ENCODE measurements at regions not wholly inside any gene's neighbourhood (a gene's known extent, or its start where the extent isn't known, plus 50 kb on each side); places are given as distances from the start of the nearest gene placed in this dataset.

DNA sequence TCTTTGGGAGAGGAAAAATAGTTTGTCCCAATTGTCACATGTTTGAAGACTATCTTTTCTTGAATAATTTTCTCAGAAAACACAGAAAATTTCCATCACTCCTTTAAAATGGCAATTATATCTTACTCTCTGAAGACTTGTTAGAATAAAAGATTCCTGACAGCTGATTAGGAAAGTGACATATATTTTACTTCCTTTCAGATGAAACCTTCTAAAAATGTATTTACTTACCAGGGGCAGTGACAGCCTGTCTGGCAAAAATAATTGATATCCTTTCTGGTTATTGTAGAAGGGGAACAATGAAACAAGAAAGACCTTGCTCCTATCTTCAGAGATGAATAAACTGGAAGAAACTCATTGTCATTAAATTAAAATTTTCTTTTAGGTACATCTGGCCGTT is 483.3 kb upstream of the GOLIM4 start:
- no peak for DNase-seq

DNA sequence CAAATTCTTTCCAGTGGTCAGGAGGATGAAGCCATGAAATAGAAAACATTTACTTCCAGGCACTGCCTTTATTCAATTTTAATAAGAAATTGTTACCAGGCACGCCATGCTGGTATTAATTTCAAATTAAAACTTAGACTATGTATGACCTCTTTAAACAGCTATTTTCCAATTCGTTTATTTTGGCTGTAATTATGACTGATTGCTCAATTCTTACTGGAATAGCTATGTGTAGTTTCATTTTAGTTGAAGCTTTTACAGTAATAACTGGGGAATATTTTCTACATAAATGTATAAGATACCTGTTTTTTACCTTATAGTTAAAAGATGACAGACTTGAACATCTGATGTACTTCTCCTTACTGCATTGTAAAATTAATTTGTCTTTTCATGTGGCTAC is 480.0 kb upstream of the GOLIM4 start:
- DNase-seq, result no peak

DNA sequence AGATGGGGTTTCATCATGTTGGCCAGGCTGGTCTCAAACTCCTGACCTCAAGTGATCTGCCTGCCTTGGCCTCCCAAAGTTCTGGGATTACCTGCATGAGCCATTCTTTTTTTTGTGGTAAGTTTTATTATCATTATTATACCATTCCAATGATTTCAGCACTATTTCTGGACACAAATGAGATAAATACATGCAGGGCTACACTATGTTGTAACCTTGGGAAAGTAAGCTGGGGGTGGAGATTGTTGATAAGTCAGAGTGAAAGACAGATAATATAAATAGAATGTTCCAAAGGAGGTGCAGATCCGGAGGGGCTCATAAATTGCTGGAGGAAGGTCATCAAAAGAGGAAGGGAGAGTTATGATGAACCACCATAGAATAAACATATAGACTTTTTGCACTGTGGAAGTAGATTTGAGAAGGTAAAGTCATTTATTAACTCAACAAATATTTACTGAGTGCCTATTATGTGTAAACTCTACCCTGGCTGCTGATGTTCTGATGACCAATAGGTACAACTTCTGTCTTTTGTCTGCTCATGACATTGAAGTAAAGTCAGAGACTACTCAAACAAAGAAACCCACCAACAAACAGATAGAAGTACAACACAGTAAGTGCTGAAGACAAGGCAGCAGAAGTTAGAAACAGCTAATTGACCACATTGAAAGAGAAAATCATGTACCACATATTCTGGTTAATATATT is 478.9 kb upstream of the GOLIM4 start:
- no peak for DNase-seq

DNA sequence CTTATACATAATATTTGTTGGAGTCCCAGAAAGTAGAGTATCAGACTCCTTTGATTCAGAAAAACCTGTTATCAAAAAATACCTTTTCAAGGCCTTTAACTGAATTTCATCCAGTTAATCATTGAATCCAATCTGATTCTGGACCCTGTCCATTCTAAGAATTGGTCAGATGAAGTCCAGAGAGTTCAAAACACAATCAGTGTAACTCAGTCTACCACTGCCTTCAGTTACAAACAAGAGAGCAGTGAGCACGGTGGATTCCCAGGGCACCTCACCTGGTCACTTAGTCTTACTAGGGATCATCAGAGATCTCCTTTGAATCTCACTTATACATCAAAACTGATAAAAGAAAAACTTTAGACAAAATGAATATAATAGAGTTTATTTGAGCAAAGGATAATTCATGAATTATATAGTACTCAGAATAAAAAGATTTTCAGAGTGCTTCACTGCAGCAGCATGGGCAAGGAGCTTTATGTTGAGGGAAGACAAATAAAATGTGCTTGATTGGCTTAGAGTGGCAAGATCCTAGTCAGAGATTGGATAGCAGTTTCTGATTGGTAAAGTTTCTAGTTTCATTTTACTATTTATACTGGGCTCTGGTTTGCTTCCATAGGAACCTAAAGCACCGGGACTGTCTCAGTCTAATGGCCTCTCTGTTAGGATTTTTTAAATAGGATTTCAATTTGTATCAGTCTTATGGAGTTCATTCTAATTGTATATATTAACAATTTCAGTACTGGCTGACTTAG is 474.9 kb upstream of the GOLIM4 start:
- DNase-seq, result no peak

DNA sequence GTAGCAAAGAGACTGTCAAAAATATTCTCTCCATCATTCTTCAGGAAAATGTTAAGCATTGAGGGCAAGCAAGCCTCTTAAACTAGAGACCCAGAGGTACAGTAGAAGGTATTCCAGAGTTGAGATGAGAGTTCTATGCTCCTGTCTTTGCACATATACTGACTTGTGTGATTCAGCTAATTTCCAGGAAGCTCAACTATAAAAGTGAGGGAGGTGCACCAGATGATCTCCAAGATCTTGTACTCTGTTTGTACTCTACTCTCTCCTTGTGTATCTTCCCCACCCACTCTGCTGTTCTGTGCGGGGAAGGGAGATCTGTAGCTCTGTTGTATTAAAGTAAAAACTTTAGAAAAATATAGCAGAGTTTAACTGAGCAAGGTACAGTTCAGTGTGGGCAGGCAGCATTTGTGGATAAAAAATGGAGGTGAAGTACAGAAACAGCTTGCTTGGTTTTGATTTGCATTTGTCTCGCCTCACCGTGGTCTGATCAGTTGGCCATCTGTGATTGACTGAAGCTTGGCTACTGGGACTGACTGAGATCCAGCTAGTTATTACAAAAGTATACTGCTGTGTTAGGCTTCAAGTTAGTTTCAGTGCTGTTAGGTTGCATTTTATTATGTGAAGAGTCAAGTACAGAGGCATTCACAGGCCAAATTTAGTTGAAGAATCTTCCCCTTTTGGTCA is 463.1 kb upstream of the GOLIM4 start:
- DNase-seq, result no peak

DNA sequence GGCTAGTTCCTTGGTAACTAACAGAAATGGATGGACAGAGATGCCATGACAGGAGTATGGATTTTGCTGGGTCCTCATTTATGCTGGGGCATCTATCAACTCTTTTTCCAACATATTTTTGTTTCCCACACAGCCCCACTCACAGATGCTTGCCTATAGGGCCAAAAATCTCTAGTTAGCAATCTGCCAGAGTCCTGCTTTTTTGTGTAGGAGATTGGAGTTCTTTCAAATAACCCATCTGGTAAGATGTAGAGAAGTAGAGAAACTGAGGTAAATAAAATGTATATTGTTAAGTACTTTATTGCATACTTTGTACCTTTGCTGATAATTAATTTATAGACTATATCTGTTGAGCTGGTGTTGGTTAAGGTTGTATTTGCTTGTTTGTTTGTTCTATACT is 456.5 kb upstream of the GOLIM4 start:
- DNase-seq, result no peak

DNA sequence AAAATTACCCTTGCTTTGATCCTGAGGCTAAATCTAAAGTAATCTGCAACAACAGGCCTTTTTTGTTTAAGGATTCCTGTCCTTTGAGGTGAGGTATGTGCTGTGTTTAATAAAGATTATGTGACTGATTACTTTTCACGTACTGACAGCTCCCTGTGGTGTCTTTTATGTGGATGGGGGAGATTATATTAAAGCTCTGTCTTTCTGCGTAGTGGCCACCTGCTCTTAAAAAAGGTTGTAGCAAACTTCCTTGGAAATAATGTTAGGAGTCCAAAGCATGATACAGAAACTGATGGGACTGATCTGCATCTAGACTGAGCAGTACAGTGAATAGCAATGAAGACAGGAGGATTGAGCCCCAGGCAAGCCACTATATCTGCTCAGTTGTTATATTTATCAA is 453.0 kb upstream of the GOLIM4 start:
- no peak for DNase-seq

DNA sequence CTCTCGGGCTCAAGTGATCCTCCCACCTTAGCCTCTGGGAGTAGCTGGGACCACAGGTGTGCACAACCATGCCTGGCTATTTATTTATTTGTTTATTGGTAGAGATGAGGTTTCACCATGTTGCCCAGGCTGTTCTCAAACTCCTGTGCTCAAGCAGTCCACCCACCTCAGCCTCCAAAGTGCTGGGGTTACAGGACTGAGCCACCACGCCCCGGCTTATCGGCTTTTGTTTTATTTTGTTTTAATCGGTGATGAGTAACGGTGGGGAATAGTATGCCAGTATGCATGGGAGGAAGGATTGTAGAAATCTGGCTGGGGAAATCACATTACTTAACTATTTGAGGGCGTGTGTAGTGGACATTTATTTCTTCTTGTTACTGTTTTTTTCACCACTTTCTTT is 451.0 kb upstream of the GOLIM4 start:
- no peak for DNase-seq

DNA sequence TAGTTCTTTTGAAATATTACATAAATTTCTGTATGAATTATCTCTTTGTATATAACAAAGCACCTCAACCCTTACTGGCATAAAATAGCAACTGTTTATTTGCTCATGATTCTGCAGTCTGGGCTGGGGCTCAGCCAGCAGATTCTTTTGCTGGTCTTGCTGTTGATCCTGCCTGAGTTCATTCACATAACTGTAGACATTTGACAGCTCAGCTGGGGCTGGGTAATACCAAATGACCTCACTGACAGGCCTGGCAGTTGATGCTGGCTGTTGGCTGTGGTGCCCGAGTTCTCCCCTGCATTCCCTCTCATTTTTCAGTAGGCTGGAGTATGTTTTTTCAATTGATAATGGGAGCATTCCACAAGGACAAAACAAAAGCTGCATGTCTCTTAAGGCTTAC is 449.9 kb upstream of the GOLIM4 start:
- DNase-seq, result no peak

DNA sequence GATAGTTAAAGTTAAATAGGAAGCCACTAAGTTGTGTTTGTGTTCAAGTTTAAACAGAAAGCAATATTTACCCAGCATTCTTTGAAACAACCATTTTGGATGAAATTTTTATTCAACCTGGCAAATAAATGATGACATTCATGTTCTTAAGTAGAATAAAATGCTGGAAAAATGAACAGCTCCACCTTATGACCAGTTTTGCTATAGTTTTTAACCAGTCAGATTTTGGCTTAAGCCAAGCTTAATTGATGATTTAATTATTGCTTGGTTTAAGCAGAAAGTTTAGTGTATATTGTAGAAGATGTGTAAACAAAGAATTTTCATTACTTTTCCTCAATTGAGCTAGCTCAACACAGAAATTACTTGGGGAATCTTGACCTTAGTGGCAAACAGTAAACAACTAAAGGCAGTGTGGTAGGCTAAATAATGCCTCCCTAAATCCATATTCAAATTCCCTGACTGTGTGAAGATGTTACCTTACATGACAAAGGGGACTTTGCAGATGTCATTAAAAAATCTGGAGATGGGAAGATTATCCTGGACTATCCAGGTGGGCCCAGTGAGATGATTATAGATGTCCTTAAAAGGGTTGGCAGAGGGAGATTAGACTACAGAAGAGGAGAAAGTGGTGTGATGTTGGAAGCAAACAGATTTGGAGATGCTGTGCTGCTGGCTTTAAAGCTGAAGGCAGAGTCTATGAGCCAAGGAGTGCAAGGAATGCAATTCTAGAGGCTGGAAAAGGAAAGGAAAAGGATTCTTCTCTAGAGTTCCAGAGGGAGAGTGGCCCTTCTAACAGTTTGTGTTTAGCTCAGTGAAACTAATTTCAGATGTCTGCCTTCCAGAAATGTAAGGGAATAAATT is 448.6 kb upstream of the GOLIM4 start:
- DNase-seq, result no peak

DNA sequence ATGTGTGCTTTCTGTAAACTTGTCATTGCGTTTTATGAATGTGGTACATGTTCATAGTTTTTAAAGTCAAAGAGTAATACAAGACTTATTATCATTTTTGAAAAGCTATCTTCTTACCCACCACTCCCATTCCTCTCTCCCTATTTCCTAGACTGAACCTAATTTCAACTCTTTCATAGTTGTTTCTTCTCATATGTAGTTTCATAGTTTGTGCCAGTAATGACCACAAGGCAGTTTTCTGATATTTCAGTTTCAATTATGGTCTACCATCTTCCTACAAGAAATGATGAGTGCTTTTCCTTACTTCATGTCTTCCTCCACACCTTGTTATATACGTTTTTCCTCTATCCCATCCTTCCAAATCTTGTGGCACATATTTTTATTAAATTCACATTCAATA is 445.0 kb upstream of the GOLIM4 start:
- DNase-seq, result no peak

DNA sequence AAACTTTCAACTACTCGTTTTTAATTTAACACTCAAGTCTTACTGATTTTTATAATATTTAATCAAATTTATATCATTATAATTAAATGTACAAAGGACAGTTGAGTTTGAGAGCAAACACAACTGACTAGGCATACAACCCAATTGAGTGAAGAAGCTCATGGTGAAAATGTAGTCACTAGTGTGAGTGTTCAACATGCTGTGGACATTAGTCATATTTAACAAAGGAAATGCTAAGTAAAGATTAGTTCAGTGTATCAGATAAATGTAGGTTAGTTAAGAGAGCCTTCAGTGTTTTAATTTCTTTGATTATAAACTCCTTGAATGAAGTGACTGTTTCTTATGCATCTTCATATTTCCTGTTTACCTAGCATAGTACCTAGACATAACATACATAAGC is 444.2 kb upstream of the GOLIM4 start:
- DNase-seq, result no peak

DNA sequence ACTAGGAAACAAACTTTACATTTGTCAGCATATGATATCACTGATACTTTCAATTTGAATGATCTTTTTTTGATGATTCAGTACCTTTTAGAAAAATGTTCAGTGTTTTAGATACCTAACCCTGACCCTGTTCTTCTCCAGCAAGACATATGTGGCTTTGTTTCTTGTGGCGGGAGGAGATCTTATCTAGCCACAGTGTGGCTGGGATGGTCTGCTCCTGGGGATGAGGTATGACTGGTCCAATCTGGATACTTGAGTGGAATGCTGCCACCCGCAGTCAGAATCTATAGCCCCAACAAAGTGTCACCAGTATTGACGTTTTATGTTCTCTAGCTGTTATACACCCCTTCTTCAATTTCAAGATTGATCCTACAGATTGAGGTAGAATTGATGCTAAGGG is 439.0 kb upstream of the GOLIM4 start:
- DNase-seq, result no peak

DNA sequence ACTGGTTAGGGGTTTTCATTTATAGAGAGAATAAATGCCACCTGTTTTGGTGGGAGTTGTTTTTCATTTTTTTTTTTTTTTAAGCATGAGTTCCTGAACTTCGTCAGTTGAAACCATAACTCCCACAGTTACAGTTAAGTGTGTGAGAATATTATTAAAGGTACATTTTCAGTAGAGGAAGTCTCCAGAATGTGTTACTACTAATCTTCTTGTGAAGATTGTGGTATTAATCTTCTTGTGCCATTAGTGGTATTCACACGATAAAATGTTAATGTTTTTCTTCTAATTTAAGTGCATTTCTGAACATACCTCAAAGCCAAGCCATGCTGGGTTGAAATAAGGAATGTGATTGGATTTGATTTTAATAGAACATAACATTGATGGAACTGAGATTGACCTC is 437.9 kb upstream of the GOLIM4 start:
- DNase-seq, result no peak

DNA sequence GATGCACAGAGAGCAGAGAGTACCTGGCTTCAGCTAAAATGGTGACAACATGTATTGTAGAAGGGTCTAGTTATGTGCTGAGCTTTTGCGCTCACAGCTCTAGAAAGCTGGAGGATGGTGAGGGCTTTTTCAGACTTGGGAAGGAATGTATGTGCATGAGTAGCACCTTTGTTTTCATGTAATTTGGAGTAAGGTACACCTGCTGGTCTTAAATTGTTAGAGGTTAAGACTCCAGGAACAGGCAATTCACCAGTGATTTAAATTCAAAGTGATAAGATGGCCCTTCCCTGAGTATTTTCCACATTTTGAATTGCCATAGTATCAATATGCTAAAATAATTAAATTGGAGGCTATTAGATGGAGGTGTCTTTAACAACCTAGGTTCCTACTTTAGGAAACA is 436.4 kb upstream of the GOLIM4 start:
- DNase-seq, result no peak

DNA sequence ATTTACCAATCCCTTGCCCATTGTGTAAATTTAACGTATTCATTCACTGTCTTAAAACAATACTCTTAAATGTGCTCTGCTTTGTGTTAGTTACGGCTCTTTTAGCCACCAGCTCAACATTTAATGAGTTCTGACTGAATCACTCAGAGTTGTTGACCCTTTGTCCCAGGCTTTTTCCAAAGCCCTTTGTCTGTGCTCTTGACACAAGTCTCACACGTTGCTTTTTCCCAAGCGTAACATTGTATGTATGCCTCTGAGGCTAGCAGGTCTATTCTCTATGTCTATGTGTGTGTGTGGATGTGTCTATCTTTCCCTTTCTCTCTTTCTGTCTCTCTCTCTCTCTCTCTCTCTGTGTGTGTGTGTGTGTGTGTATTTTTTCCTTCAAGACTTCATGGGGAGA is 435.4 kb upstream of the GOLIM4 start:
- no peak for DNase-seq

DNA sequence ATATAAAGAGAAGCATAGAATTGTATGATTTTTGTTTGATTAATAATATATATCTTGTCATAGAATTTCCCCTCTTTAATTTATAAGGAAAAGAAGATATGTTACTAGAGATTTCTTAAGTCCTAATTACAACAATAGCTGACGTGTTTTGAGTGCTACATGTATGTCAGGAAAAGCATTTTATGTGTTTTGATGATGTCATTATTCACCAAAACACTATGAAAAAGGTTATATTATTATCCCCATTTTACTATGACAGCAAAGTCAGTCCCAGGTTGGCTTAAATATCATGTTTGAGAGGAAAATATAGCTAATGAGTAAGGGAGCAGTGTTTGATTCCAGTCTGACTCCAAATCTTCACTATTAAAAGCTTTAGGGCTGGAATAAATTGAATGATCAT is 428.4 kb upstream of the GOLIM4 start:
- no peak for DNase-seq

DNA sequence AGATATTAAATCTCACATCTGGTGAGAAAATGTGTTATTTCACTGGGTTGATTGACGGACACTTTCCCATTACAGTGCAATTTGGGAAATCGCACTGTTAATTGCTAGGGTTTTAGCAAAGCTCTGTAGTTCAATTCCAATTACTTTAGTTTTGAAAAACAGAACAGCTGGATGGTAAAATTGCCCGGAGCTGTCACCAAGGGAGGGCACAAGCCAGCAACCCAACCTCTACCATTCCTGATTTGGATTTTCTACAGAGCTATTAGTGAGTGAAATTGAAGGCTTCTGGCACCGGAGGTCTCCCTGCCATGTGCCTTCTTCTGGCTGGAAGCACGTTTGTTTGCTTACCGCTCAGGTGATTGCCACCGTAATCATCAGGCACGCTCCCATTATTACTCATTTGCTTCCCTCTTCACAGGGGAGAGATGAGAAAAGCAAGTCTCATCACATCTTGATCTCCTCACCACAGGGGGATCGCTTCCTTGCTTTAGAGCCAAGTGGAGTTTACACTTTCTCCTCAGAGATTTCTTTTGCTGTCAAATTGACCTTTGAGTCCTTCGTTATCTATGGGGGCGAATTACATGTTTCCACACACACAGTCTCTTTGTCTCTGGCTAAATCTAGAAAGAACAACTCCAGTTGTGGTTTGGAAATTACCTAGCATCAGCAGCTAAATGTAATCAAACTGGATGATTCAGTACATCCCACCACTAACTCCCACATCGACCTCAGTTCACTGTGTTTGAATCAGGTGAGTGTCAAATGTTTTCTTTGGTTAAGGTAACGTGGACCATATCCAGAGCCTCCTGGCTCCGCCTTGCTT is 421.7 kb upstream of the GOLIM4 start:
- DNase-seq, result no peak

DNA sequence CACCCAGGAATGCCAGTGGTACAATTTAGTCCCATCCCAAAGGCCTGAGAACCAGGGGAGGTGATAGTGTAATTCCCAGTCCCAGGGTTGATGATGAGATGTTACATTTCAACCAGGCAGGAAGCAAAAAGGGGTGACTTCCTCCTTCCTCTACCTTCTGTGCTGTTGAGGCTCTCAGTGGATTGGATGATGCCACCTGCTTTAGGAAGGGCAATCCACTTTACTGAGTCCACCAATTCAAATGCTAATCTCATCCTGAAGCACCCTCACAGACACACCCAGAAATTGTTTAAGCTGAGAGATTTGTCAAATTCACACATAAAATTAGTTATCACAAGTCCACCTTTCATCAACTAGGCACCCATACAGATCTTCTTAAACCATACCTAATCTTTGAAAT is 418.5 kb upstream of the GOLIM4 start:
- DNase-seq, result no peak

DNA sequence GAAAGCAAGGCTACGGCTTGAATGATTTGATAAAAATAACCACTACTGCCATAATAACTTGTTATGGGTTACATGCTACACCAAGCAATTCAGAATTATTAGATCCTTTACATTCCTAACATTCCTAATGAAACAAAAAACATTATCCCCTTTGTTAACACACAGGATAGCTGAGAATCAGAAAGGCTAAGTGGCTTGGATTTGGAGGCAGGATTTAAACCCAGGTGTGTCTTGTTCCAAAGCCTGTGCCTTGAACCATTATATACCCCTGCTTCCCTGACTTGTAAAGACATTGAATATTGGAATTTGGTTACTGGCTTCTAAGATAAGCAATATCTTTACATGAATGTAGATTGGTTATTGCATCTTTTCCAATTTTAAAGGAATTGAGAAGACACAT is 417.1 kb upstream of the GOLIM4 start:
- DNase-seq, result no peak

DNA sequence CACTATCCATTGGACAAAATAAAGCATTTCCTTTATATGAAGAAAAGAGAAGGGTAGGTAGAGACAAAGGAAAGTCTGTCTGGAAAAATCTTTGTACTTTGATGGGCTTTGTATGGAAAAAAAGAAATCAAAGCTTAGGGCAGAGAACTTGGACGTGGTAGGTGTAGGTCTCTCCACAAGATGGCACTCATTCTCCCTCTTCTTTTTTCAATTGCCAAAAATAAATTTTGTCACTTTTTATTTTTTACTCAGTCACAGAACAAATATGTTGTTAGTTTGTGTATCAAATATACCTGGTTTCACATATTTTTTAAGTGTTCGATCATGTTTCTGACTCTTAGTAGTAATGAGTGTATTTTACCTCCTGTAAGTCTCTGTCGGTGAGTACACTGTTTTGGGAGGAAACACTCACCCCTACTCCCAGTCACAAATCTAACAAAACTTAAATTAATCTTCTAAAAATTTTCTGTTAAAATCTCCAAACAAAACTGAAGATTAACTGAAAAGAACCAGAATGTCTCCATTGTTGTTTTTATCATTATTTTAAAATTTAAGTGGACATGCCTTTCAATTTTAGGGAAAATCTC is 415.8 kb upstream of the GOLIM4 start:
- DNase-seq, result peak; percentile 5

DNA sequence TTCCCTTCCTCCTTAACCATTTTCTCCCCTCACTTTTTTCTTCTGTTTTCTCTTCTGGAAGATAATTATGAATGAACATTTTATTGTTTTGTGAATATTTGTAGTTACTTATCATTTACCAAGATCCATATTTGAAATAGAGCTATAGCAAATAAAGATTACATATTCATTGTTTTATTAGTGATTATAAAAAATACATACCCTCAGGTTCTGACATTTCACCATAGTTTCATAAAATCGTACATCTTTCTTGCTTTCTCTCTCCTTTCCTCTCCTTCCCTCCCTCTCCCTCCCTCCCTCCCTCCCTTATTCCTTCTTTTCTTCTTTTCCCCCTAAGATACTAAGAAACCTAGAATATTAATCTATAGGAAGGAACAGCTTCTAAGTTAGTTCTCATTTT is 410.9 kb upstream of the GOLIM4 start:
- DNase-seq, result no peak
